OCI-LY3 (cell line): ENCODE measurements at regions not wholly inside any gene's neighbourhood (a gene's known extent, or its start where the extent isn't known, plus 50 kb on each side); places are given as distances from the start of the nearest gene placed in this dataset.

ENCODE experiments used
- H2AFZ ChIP-seq: fragments of 200-600, 300-600 bp; shearing (Covaris generic); 2 replicates; pipeline ENCODE4 v1.6.0; 2014; ENCODE audit warnings: antibody characterized with exemption, low read depth, low read length
- H3K27ac ChIP-seq: fragments of 200-600, 300-600 bp; sonication (generic); 2 replicates; pipeline ENCODE4 v1.5.1; 2014; ENCODE audit warnings: mild to moderate bottlenecking, low read length, moderate library complexity, mixed read lengths
- H3K27me3 ChIP-seq: fragments of 200-600, 300-600 bp; sonication (generic); 2 replicates; pipeline ENCODE4 v1.6.1; 2014; ENCODE audit warnings: low read depth, low read length, mixed read lengths
- H3K36me3 ChIP-seq: fragments of 200-600, 300-600 bp; sonication (generic); replicated peaks from 2 replicates; pipeline ENCODE3; 2014; ENCODE audit warnings: low read depth, low read length, mixed read lengths
- H3K4me1 ChIP-seq: fragments of 300-600, 200-600 bp; sonication (generic); 2 replicates; pipeline ENCODE4 v1.6.1; 2014; ENCODE audit warnings: low read length, mixed read lengths
- H3K4me2 ChIP-seq: fragments of 200-600, 300-600 bp; sonication (generic); 2 replicates; pipeline ENCODE4 v1.6.1; 2014; ENCODE audit warnings: low read length, mixed read lengths
- H3K4me3 ChIP-seq: fragments of 300-600, 200-600 bp; sonication (generic); 2 replicates; pipeline ENCODE4 v1.5.1; 2014; ENCODE audit warnings: antibody characterized with exemption, mild to moderate bottlenecking, low read length, moderate library complexity
- H3K79me2 ChIP-seq: fragments of 300-600, 200-600 bp; shearing (Covaris generic); 2 replicates; pipeline ENCODE4 v1.6.1; 2014; ENCODE audit warnings: mild to moderate bottlenecking, low read length, mixed read lengths
- H3K9ac ChIP-seq: fragments of 300-600, 200-600 bp; shearing (Covaris generic); 2 replicates; pipeline ENCODE4 v1.6.0; 2014; ENCODE audit warnings: mild to moderate bottlenecking, low read length, moderate library complexity
- H3K9me3 ChIP-seq: fragments of 200-600, 300-600 bp; shearing (Covaris generic); 2 replicates; pipeline ENCODE4 v1.6.1; 2014; ENCODE audit warnings: low read length, mixed read lengths; ENCODE audit not compliant: insufficient read depth
- H4K20me1 ChIP-seq: fragments of 200-600, 300-600 bp; sonication (generic); 2 replicates; pipeline ENCODE4 v1.6.1; 2016; ENCODE audit warnings: low read length, mixed read lengths; ENCODE audit not compliant: insufficient read depth
- EZH2phosphoT487 ChIP-seq: fragments of 200-600 bp; shearing (Covaris generic); IDR thresholded peaks from 2 replicates; pipeline ENCODE4 v1.6.1; 2018; ENCODE audit warnings: antibody characterized with exemption, mixed run types, low read depth
- TF ChIP-seq, protein P1 (sequence below): fragments of 200-600, 300-600 bp; sonication (generic); IDR thresholded peaks from 2 replicates; pipeline ENCODE4 v1.5.1; 2014; ENCODE audit warnings: antibody characterized with exemption, low read length, low read depth

- H3K4me3 ChIP-seq: no peak overlapping the region
- no peak overlapping the region for H3K27ac ChIP-seq
- TF ChIP-seq EZH2phosphoT487: no peak
- TF ChIP-seq, protein P1, sequence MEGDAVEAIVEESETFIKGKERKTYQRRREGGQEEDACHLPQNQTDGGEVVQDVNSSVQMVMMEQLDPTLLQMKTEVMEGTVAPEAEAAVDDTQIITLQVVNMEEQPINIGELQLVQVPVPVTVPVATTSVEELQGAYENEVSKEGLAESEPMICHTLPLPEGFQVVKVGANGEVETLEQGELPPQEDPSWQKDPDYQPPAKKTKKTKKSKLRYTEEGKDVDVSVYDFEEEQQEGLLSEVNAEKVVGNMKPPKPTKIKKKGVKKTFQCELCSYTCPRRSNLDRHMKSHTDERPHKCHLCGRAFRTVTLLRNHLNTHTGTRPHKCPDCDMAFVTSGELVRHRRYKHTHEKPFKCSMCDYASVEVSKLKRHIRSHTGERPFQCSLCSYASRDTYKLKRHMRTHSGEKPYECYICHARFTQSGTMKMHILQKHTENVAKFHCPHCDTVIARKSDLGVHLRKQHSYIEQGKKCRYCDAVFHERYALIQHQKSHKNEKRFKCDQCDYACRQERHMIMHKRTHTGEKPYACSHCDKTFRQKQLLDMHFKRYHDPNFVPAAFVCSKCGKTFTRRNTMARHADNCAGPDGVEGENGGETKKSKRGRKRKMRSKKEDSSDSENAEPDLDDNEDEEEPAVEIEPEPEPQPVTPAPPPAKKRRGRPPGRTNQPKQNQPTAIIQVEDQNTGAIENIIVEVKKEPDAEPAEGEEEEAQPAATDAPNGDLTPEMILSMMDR: no peak
- H3K36me3 ChIP-seq: no peaks in the 10 kb centered on the region
- H3K4me2 ChIP-seq: no peak overlapping the region
- no peaks in the 10 kb centered on the region for H3K79me2 ChIP-seq
- H3K9me3 ChIP-seq: no peaks in the 10 kb centered on the region
- no peaks in the 10 kb centered on the region for H4K20me1 ChIP-seq
- H2AFZ ChIP-seq: no peak overlapping the region
- H3K27me3 ChIP-seq: no peaks in the 10 kb centered on the region
- no peak overlapping the region for H3K9ac ChIP-seq
- H3K4me1 ChIP-seq: no peaks in the 10 kb centered on the region
Observed at GRCh38 chr1:72579629-72580028, 297.3 kb upstream of the NEGR1 start.

DNA sequence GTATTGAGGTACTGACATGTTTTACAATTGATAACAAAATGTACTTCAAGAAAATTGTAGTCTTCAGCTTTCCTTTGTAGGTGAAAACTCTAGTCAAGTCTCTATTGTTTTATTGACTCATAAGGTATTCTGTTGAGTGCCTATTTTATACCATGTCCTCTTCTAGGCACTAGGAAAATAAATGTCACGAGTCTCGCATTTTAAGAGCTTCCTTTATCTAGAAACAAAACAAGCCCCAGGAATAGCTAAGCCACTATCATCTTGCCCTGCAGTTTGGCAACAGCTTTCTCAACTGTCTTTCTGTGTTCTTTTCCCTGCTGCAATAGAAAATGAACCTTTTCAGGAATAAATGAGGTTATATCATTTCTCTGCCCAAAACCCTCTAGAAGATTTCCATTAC is 288.5 kb upstream of the NEGR1 start:
- H2AFZ ChIP-seq: no peak overlapping the region
- H3K9me3 ChIP-seq: no peaks in the 10 kb centered on the region
- no peaks in the 10 kb centered on the region for H4K20me1 ChIP-seq
- H3K9ac ChIP-seq: no peak overlapping the region
- H3K4me3 ChIP-seq: no peak overlapping the region
- no peaks in the 10 kb centered on the region for H3K79me2 ChIP-seq
- H3K27ac ChIP-seq: no peak overlapping the region
- H3K27me3 ChIP-seq: no peaks in the 10 kb centered on the region
- H3K4me2 ChIP-seq: no peak overlapping the region
- H3K36me3 ChIP-seq: no peaks in the 10 kb centered on the region
- H3K4me1 ChIP-seq: peaks cover 27% of the 10 kb centered on the region
- TF ChIP-seq, protein P1: no peak
- TF ChIP-seq EZH2phosphoT487: no peak

DNA sequence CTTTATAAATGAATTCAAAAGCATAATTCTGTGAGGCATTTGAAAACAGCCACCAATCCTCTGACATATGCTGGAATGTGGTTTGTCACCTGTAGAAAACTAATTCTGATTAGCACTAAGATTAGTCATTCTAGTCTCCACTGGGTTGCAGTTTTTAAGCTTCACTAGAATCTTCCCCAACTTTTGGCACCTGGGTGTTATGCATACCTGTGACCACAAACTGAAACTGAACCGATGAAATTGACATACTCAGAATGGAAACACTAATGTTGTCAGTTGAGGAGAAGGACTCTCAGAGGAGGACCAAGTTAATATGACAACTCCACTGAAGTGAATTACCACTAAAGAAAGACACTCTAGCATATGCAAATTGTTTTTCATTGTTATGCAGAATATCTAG is 285.8 kb upstream of the NEGR1 start:
- no peak overlapping the region for H3K9ac ChIP-seq
- no peaks in the 10 kb centered on the region for H3K79me2 ChIP-seq
- TF ChIP-seq EZH2phosphoT487: no peak
- TF ChIP-seq, protein P1: no peak
- H3K36me3 ChIP-seq: no peaks in the 10 kb centered on the region
- peaks cover 27% of the 10 kb centered on the region for H3K4me1 ChIP-seq
- H4K20me1 ChIP-seq: no peaks in the 10 kb centered on the region
- H3K4me2 ChIP-seq: peak overlapping the region; percentile 59
- H3K4me3 ChIP-seq: peak overlapping the region; percentile 17; the same call in 1 of the 2 replicates
- H3K27ac ChIP-seq: peak overlapping the region; percentile 51
- no peaks in the 10 kb centered on the region for H3K9me3 ChIP-seq
- H3K27me3 ChIP-seq: no peaks in the 10 kb centered on the region
- H2AFZ ChIP-seq: no peak overlapping the region

GRCh38 chr1:72567521-72567920 is 285.2 kb upstream of the NEGR1 start:
- no peaks in the 10 kb centered on the region for H3K79me2 ChIP-seq
- H3K4me2 ChIP-seq: peak overlapping the region; percentile 59
- H3K9me3 ChIP-seq: no peaks in the 10 kb centered on the region
- no peaks in the 10 kb centered on the region for H3K36me3 ChIP-seq
- H3K4me1 ChIP-seq: peaks cover 33% of the 10 kb centered on the region
- H3K4me3 ChIP-seq: peak overlapping the region; percentile 17; the same call in 1 of the 2 replicates
- H3K9ac ChIP-seq: no peak overlapping the region
- peak overlapping the region; percentile 51 for H3K27ac ChIP-seq
- TF ChIP-seq, protein P1: no peak
- no peak for TF ChIP-seq EZH2phosphoT487
- H4K20me1 ChIP-seq: no peaks in the 10 kb centered on the region
- H3K27me3 ChIP-seq: no peaks in the 10 kb centered on the region
- no peak overlapping the region for H2AFZ ChIP-seq
